MM.1S (cell line): ENCODE measurements at regions not wholly inside any gene's neighbourhood (a gene's known extent, or its start where the extent isn't known, plus 50 kb on each side); places are given as distances from the start of the nearest gene placed in this dataset.

Source experiments
- EZH2 ChIP-seq: fragments of 300-600 bp; sonication (generic); optimal IDR thresholded peaks from 2 replicates; pipeline ENCODE3; 2017; ENCODE audit warnings: low read depth, mild to moderate bottlenecking, antibody characterized with exemption, low read length, mixed read lengths
- TF ChIP-seq, protein P1 (sequence below): fragments of 300-600 bp; sonication (generic); IDR thresholded peaks from 2 replicates; pipeline ENCODE4 v1.5.1; 2016; ENCODE audit warnings: antibody characterized with exemption, low read length, mixed read lengths

DNA sequence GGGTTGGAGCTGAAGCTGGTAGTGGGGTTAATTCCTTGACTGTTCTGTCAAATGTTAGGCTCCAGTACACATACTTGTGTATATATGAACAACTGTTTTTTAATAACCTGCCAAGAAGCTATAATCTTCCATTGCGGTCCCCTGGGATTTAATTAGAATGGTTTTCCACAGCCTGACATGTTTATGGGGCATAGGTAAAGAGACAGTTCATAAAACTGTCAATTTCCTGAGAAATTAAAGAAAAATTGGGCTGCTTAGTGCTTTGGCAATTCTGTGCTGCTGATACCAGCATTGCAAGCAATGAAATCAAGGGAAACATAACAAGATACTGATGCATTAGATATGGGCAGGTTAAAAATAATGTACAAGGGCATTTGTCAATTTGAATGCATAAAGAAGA is 314.1 kb upstream of the SLC35B3 start:
- TF ChIP-seq EZH2: no peak
- TF ChIP-seq, protein P1, sequence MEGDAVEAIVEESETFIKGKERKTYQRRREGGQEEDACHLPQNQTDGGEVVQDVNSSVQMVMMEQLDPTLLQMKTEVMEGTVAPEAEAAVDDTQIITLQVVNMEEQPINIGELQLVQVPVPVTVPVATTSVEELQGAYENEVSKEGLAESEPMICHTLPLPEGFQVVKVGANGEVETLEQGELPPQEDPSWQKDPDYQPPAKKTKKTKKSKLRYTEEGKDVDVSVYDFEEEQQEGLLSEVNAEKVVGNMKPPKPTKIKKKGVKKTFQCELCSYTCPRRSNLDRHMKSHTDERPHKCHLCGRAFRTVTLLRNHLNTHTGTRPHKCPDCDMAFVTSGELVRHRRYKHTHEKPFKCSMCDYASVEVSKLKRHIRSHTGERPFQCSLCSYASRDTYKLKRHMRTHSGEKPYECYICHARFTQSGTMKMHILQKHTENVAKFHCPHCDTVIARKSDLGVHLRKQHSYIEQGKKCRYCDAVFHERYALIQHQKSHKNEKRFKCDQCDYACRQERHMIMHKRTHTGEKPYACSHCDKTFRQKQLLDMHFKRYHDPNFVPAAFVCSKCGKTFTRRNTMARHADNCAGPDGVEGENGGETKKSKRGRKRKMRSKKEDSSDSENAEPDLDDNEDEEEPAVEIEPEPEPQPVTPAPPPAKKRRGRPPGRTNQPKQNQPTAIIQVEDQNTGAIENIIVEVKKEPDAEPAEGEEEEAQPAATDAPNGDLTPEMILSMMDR: no peak
